ENCODE measurements at regions not wholly inside any gene's neighbourhood (a gene's known extent, or its start where the extent isn't known, plus 50 kb on each side); places are given as distances from the start of the nearest gene placed in this dataset.
"Not testable (repeated sequence)": the region's sequence is repeated elsewhere in the genome, so short reads cannot be mapped to it uniquely, and the experiment has no call there.

- DNase-seq (ENCODE audit: low read depth in 1 of 2, low spot score in 1 of 2) = no peak
Observed at GRCh38 chr5:57979671-57980070, 480.2 kb downstream of the PLK2 start.

GRCh38 chr5:57976506-57976905 is 483.4 kb downstream of the PLK2 start:
- DNase-seq (ENCODE audit: low read depth in 1 of 2, low spot score in 1 of 2) = no peak

DNA sequence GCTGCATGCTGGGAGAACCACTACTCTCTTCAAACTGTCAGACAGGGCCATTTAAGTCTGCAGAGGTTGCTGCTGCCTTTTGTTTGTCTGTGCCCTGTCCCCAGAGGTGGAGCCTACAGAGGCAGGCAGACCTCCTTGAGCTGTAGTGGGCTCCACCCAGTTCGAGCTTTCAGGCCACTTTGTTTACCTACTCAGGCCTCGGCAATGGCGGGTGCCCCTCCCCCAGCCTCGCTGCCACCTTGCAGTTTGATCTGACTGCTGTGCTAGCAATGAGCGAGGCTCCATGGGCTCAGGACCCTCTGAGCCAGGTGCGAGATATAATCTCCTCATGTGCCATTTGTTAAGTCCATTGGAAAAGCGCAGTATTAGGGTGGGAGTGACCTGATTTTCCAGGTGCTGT is 487.8 kb downstream of the PLK2 start:
- DNase-seq (ENCODE audit: low read depth in 1 of 2, low spot score in 1 of 2) = not testable (repeated sequence)

- no peak for DNase-seq (ENCODE audit: low read depth in 1 of 2, low spot score in 1 of 2)
Observed at GRCh38 chr5:57960569-57960968, 478.0 kb upstream of the ACTBL2 start.

- no peak for DNase-seq (ENCODE audit: low read depth in 1 of 2, low spot score in 1 of 2)
Observed at GRCh38 chr5:57956636-57957035, 474.0 kb upstream of the ACTBL2 start.

GRCh38 chr5:57955511-57955910 is 472.9 kb upstream of the ACTBL2 start:
- DNase-seq (ENCODE audit: low read depth in 1 of 2, low spot score in 1 of 2) = no peak

GRCh38 chr5:57953792-57954191 is 471.2 kb upstream of the ACTBL2 start:
- DNase-seq (ENCODE audit: low read depth in 1 of 2, low spot score in 1 of 2) = no peak

GRCh38 chr5:57950616-57951228 is 468.1 kb upstream of the ACTBL2 start:
- DNase-seq (ENCODE audit: low read depth in 1 of 2, low spot score in 1 of 2) = no peak

DNA sequence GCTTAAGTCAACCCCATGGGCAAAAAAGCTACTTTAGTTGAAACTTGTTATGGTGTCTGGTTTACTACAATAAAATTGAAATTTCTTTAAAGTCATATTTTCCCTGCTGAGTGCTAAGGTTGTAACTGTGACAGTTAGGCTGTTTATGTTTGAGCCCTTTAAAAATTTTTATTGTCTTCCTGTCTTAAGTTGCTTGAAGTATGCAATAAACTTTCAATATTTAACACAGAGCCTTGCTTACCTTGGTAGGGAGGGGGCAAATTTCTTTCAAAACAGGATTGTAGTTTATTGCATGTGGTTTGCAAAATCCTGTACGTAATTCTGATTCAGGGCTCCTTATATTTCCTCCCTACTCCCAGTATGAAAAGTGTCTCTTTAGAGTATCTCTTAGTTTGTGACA is 465.5 kb upstream of the ACTBL2 start:
- DNase-seq (ENCODE audit: low read depth in 1 of 2, low spot score in 1 of 2) = no peak

DNA sequence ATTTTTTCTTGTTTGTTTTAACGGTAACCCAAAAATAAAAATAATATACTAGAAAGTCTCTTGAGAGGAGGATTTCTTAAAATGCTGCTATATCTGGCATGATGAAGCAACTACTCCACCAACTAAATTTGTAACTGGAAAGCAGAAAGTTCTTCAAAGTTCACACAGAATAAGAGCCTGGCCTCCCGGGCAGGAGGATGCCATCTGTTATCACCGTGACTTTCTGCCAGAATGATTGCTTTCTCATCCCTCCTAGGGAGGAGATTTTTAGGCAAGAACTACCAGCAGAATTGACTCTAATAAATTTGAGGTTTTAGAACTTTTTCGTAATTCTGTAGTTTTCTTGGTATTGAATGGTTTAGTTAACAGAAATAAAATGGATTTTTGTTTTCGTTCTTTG is 464.6 kb upstream of the ACTBL2 start:
- DNase-seq (ENCODE audit: low read depth in 1 of 2, low spot score in 1 of 2) = no peak

GRCh38 chr5:57940879-57941278 is 458.3 kb upstream of the ACTBL2 start:
- DNase-seq (ENCODE audit: low read depth in 1 of 2, low spot score in 1 of 2) = no peak

DNA sequence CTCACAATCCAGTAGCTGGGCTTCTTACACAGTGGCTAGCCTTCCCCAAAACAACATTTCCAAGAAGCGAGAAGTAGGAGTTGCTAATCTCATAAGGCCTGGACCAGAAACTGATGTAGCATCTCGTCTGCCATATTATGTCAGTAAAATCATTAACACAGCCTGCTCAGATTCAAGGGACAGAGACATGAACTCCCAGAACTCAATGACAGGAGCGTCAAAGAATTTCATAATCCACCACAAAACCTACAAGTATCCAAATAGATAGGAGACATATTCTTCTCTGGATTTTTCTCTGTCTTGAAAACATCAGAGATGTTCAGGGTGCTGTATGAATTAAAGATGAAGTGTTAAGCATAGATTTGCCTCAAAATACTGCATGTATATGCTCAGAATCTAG is 457.6 kb upstream of the ACTBL2 start:
- no peak for DNase-seq (ENCODE audit: low read depth in 1 of 2, low spot score in 1 of 2)

DNA sequence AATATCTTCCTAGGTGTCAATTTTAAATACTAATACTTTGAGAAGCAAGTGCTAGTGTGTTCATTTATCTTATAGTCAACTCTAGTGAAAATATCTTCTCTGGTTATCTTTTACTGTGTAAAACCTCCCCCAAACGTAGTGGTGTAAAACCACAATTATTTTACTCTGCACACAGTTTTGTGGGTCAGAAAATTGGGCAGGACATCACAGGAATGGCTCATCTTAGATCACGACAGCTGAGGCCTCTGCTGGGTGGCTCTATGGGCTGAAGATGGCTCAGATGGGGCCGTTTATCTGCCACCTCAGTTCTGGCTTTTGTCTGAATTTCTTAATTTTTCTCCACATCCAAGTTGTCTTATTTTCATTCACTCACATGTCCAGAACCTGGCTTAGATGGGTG is 457.2 kb upstream of the ACTBL2 start:
- no peak for DNase-seq (ENCODE audit: low read depth in 1 of 2, low spot score in 1 of 2)

DNA sequence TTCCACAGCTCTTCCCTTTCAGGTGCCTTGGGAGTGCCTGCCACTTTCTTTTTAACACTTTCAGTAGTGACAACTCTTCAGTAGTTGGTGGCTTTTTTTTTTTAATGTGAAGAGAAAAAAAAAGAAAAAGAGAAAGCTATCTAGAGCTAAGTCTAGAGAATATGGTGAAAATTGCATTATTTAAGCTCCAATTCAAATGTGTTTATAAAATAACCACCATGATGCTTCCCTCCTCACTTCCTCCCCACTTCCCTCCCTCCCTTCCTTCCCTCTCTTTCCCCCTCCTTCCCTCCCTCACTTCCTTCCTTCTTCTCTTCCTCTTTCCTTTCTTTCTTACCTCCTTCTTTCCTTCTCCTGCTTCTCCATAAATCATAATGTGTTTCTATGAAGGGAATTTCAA is 456.7 kb upstream of the ACTBL2 start:
- no peak for DNase-seq (ENCODE audit: low read depth in 1 of 2, low spot score in 1 of 2)

DNA sequence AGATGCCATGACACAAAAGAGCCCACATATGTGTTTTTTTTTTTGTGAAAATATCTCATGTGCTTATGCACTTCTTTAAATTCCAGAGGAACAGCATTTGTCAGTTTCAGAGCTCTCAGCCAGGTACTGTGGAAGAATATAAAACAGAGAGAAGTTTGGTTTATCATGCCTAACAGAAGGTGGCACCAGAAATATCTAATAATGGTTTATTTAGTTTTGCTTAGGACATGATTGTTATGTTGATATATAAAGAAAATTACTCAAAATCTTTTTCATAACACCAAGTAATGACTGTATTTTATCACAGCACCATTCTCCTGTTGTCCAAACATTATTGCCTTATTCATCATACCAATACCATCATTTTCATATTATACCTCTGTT is 455.6 kb upstream of the ACTBL2 start:
- DNase-seq (ENCODE audit: low read depth in 1 of 2, low spot score in 1 of 2) = no peak

DNA sequence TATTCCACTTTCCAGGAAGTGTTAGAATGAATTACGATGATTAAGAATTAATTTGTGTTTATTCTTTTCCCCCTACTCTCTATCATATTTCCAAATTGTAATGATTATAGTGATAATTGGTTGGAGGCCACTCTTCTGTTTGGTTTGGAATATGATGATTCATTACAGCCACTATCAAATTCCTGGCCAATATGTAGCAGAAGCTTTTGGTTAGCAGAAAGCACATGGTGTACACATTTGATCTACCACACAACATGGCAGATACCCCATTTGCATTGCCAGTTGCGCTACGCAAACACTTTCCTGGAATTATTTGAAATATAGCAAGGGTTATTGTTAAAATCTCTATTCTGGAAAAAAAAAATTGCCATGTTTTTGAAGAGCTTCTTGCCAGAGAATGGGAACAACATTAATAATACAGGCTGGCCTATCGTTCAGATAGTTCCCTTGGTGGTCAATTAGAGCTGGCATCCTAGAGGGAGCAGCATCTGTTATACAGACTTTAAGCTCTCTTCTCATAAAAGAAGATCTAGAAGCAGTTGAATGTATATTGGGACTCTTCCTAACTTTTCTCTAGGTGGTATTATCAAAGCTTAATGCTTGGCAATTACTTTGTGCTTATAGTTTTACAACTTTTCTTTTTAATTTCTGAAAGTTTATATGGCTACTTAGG is 455.0 kb upstream of the ACTBL2 start:
- DNase-seq (ENCODE audit: low read depth in 1 of 2, low spot score in 1 of 2) = no peak

- DNase-seq (ENCODE audit: low read depth in 1 of 2, low spot score in 1 of 2) = no peak
Observed at GRCh38 chr5:57937025-57937424, 454.4 kb upstream of the ACTBL2 start.

DNA sequence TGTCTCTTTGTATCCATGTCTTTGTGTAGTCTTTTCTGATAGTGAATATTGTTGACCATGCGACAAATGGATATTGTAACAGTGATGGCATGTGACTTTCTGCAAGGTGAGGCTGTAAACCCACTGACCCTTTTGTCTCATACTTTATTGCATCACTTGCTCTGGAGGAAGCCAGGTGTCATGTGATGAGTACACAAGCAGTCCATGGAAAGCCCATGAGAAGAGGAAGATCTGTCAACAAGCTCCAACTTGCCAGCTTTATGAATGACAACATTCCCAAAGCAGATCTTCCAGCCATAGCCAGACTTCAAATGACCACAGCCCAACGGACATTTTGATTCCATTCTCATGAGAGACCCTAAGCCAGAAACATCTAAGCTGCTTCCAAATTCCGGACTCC is 450.1 kb upstream of the ACTBL2 start:
- DNase-seq (ENCODE audit: low read depth in 1 of 2, low spot score in 1 of 2) = no peak

- DNase-seq (ENCODE audit: low read depth in 1 of 2, low spot score in 1 of 2) = no peak
Observed at GRCh38 chr5:57931807-57932206, 449.2 kb upstream of the ACTBL2 start.

GRCh38 chr5:57931352-57931751 is 448.7 kb upstream of the ACTBL2 start:
- DNase-seq (ENCODE audit: low read depth in 1 of 2, low spot score in 1 of 2) = no peak

- no peak for DNase-seq (ENCODE audit: low read depth in 1 of 2, low spot score in 1 of 2)
Observed at GRCh38 chr5:57929271-57929670, 446.7 kb upstream of the ACTBL2 start.

- not testable (repeated sequence) for DNase-seq (ENCODE audit: low read depth in 1 of 2, low spot score in 1 of 2)
Observed at GRCh38 chr5:57923094-57923493, 440.5 kb upstream of the ACTBL2 start.

GRCh38 chr5:57917004-57917403 is 434.4 kb upstream of the ACTBL2 start:
- no peak for DNase-seq (ENCODE audit: low read depth in 1 of 2, low spot score in 1 of 2)
